HG03565 (cell line): ENCODE measurements at regions not wholly inside any gene's neighbourhood (a gene's known extent, or its start where the extent isn't known, plus 50 kb on each side); places are given as distances from the start of the nearest gene placed in this dataset.
"Not testable (repeated sequence)": the region's sequence is repeated elsewhere in the genome, so short reads cannot be mapped to it uniquely, and the experiment has no call there.

Experiments used
- ATAC-seq: cut with Tn5 transposase; IDR thresholded peaks from one replicate; pipeline ENCODE4 v1.9.1; 2021; ENCODE audit warnings: mild to moderate bottlenecking, moderate library complexity; ENCODE audit not compliant: unreplicated experiment

DNA sequence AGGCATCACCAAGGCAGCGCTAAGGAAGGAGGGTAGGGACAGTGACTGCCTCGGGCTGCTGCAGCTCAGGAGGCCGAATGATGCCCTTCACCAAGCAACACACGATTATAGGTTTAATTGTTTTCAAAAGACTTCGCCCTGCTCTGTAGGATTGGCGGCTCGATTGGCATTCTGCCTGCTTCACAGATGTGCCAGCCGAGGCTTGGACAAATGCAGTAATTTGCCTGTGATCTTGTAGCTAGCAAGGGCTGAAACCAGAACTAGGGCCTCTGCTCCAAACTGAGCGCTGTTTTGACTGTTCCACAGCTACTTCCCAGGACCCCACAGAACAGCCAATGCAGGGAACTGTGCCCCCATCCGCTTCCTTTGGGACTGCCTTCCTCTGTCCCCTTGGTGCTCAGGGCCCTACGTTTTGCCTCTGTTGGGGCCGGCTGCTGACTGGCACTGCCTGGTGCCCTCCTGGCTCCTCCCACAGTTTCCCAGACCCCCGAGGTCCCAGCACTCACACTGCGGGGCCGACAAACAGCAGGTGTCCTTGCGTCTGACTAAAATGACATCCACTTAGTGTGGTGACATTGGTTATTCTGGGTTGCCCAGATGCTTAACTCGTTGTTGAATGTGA is 62.6 kb upstream of the EN2 start:
- ATAC-seq: no peak

GRCh38 chr7:155396661-155397060 is 61.3 kb upstream of the EN2 start:
- no peak for ATAC-seq

DNA sequence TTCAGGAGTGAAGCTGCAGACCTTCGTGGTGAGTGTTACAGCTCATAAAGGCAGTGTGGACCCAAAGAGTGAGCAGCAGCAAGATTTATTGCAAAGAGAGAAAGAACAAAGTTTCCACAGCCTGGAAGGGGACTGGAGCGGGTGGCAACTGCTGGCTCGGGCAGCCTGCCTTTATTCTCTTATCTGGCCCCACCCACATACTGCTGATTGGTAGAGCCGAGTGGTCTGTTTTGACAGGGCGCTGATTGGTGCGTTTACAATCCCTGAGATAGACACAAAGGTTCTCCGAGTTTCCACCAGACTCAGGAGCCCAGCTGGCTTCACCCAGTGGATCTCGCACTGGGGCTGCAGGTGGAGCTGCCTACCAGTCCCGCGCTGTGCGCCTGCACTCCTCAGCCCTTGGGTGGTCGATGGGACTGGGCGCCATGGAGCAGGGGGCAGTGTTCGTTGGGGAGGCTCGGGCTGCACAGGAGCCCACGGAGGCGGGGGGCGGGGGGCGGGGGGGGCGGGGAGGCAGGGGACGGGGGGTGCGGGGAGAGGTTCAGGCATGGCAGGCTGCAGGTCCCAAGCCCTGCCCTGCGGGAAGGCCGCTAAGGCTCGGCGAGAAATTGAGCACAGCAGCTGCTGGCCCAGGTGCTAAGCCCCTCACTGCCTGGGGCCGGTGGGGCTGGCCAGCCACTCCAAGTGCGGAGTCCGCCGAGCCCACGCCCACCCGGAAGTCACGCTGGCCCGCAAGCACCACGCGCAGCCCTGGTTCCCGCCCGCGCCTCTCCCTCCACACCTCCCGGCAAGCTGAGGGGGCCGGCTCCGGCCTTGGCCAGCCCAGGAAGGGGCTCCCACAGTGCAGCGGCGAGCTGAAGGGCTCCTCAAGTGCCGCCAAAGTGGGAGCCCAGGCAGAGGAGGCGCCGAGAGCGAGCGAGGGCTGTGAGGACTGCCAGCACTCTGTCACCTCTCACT is 59.9 kb upstream of the EN2 start:
- ATAC-seq: not testable (repeated sequence)

- no peak for ATAC-seq
These were observed 59.0 kb upstream of the EN2 start for GRCh38 chr7:155398944-155399343.

DNA sequence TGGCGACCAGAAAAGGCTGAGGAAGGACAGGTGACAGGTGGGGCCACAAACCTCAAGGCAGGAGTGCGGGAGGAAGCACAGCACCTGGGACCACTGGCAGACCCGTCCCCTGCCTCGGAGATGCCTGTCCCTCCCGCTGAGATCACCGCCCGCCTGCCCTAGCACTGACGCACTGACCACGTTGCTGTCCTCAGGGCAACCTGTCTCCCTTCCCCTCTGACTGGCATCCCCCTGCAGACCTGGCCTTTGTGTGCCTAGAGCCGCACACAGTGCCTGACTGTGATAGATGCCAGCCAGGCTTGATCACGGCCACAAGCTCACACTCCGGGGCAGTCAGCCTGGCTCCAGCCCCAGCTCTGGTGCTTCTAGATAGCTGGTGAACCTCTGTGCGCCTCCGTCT is 58.4 kb upstream of the EN2 start:
- ATAC-seq: no peak

DNA sequence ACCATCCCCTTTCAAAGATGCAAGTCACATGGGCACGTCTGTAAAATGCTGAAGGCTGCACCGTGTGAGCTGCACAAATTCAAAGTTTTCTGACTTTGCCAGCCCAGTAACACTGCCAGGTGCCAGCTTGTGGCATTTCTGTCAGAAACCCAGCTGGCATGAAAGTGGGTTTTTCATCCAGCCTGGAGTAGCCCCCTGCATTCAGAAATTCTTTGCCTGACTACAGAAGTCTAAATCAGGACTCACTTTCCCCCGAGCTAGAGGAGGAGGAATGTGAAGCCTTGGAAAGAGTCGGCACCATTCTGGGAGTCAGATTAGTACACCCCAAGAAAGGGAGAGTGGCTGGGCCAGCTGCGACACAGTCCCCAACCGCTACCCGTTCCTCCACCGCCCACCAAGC is 56.7 kb upstream of the EN2 start:
- no peak for ATAC-seq

- no peak for ATAC-seq
These were observed 56.0 kb upstream of the EN2 start for GRCh38 chr7:155401884-155402283.

DNA sequence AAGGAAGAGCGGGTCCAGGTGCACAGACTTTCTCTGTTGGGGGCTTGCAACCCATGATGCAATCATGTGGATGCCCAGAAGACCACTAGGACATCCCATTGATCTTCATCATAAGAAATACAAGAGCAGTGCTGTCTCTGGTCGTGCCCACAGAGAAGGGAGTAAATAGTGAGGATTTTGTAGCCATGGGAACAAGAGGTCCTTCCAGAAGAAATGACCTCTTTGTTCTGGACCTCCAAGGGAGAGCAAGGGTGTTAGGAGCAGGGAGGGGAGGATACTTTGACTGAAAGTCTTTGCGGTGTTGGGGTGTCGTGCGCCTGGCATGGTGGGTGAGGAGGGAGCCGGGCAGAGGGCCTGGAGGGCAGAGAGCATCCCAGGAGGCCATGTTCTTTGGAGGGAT is 55.0 kb upstream of the EN2 start:
- no peak for ATAC-seq

DNA sequence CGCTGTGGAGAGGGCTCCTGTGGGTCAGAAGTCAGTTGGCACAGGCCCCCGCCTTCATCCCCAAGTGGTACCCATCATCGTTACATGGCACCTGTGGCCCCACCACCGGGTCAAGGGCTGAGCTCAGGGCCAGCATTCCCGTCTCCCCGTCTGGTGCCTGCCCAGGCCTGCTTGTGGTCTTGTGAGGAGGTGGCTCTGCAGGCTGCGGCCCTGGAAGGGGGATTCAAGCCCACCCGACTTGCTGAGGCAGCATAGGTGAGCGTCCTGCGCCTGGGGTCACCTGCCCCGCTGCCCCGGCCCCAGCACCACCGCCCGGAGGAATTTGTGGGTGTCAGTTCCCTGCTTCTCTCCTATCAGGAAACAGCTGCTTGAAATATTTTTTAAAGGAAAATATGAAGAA is 53.0 kb upstream of the EN2 start:
- no peak for ATAC-seq

DNA sequence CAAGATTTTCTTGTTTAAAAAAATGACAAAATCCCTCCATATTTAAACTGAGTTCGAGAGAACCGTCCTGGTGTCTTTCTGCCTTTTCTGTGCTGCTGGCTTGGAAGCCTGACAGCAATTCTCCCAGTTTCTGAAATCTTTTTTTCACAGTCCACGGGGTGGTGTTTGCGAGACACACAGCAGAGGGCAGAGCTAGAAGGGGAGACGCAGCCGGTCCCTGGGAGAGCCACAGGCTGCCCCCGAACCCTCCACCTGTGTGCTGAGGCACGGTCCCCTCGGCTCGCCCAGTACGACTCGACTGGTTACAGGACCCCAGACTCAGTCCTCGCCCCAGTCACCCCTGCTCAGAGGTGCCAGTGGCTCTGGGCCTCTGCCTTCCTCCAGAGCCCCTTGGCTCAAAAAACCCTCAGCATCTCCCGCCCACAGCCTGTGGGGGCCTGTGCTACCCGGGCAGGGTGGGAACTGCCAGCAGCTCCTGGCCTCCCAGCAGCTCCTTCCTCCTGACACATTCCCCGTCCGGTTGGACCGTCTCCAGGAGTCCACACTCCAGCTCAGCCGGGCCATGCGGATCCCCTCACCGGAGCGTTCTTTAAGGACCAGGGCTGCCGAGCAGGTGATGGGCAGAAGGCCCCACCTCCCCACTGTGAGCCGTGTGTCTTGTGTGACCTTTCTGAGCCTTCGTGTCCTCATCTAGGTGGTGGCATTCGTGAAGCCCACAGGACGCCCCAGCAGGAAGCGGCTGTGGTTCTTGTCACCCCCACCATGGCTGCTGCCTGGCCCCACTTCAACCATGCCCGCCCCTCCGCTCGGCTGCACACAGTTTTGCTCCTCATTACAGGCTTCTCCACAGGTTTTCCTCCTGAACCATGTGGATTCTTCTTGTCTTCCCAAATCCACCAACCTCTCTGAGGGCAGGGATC is 52.3 kb upstream of the EN2 start:
- ATAC-seq: no peak

GRCh38 chr7:155407799-155408198 is 50.1 kb upstream of the EN2 start:
- no peak for ATAC-seq
